C4-2B (cell line): ENCODE measurements at regions not wholly inside any gene's neighbourhood (a gene's known extent, or its start where the extent isn't known, plus 50 kb on each side); places are given as distances from the start of the nearest gene placed in this dataset.

Experiments
- ZFX ChIP-seq: fragments of 450-650 bp; IDR thresholded peaks from 2 replicates; pipeline ENCODE4 v1.6.1; 2017
- TF ChIP-seq, protein P1 (sequence below): fragments of 450-650 bp; conservative IDR thresholded peaks from 2 replicates; pipeline ENCODE4 v1.5.1; 2017; ENCODE audit warnings: mild to moderate bottlenecking

DNA sequence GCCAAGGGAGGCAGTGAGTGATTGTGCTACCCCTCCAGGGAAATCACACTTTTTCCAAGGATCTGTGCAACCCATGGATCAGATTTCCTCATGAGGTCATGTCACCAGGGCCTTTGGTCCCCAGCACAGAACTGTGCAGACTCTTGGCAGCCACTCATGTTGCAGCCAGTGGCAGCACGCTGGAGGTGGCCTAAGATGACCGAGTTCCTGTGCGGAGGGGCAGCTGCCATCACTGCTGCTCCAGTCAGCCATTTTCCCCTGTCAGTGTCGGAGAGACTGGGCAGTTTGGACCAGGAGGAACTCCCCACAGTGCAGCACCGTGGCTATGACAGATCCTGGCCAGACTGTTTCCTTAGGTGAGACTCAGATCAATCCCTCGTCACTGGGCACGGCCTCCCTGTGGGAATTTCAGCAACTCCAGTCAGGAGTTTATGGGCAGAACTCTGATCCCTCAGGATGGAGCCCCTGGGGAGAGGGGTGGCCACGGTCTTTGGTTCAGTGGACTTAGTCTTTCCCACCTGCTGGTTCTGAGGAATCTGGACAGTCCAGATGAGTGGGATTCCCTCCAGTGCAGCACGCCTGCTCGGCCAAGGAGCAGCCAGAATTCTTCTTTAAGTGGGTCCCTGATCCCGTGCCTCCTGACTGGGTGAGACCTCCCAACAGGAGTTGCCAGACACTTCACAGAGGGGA, 194.6 kb upstream of the CARD18 start:
- TF ChIP-seq, protein P1, sequence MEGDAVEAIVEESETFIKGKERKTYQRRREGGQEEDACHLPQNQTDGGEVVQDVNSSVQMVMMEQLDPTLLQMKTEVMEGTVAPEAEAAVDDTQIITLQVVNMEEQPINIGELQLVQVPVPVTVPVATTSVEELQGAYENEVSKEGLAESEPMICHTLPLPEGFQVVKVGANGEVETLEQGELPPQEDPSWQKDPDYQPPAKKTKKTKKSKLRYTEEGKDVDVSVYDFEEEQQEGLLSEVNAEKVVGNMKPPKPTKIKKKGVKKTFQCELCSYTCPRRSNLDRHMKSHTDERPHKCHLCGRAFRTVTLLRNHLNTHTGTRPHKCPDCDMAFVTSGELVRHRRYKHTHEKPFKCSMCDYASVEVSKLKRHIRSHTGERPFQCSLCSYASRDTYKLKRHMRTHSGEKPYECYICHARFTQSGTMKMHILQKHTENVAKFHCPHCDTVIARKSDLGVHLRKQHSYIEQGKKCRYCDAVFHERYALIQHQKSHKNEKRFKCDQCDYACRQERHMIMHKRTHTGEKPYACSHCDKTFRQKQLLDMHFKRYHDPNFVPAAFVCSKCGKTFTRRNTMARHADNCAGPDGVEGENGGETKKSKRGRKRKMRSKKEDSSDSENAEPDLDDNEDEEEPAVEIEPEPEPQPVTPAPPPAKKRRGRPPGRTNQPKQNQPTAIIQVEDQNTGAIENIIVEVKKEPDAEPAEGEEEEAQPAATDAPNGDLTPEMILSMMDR, result no peak
- no peak for TF ChIP-seq ZFX
